Activated CD8-positive, alpha-beta T cell treated with anti-CD3 and anti-CD28 coated beads for 36 hours (primary cell): ENCODE measurements at regions not wholly inside any gene's neighbourhood (a gene's known extent, or its start where the extent isn't known, plus 50 kb on each side); places are given as distances from the start of the nearest gene placed in this dataset.
"Not testable (repeated sequence)": the region's sequence is repeated elsewhere in the genome, so short reads cannot be mapped to it uniquely, and the experiment has no call there.

ENCODE experiments used
- ATAC-seq: fragments of 200-7000 bp; cut with Tn5 transposase; one replicate; pipeline ENCODE4 v1.10.0; 2021; ENCODE audit warnings: mild to moderate bottlenecking, moderate library complexity
- CTCF ChIA-PET: fragments of 350-600 bp; sonication (Branson Sonifier 250); formaldehyde crosslinking; loops from one replicate; lab custom pipeline; 2021; ENCODE audit warnings: antibody characterized with exemption; lab: Charles Lee
- POLR2A ChIA-PET: fragments of 350-600 bp; sonication (Branson Sonifier 250); formaldehyde crosslinking; loops from one replicate; lab custom pipeline; 2021; ENCODE audit warnings: antibody characterized with exemption; lab: Charles Lee
- DNase-seq: peaks from one replicate; pipeline ENCODE4 v3.0.0-alpha.2; 2020
- H3K27ac Mint-ChIP-seq: one replicate; pipeline ENCODE4 v1.8.0; 2021; ENCODE audit warnings: mild to moderate bottlenecking, mixed read lengths
- H3K27me3 Mint-ChIP-seq: one replicate; pipeline ENCODE4 v1.8.0; 2021; ENCODE audit warnings: mixed read lengths
- H3K36me3 Mint-ChIP-seq: one replicate; pipeline ENCODE4 v1.8.0; 2021; ENCODE audit warnings: low read depth, mixed read lengths
- H3K4me1 Mint-ChIP-seq: one replicate; pipeline ENCODE4 v1.8.0; 2021; ENCODE audit warnings: low read depth, mixed read lengths
- H3K4me3 Mint-ChIP-seq: one replicate; pipeline ENCODE4 v1.8.0; 2021; ENCODE audit warnings: mild to moderate bottlenecking, moderate library complexity, mixed read lengths
- H3K9me3 Mint-ChIP-seq: one replicate; pipeline ENCODE4 v1.8.0; 2021; ENCODE audit warnings: mixed read lengths
- intact Hi-C: fragments of 100-400 bp; cut with micrococcal nuclease; formaldehyde crosslinking; loops from one replicate; pipeline ENCODE4 v1.10.0; 2022
- TF ChIP-seq, protein P1 (sequence below): fragments of 200-600 bp; IDR thresholded peaks from one replicate; pipeline ENCODE4 v1.8.0; 2022; ENCODE audit warnings: antibody characterized with exemption, mild to moderate bottlenecking

DNA sequence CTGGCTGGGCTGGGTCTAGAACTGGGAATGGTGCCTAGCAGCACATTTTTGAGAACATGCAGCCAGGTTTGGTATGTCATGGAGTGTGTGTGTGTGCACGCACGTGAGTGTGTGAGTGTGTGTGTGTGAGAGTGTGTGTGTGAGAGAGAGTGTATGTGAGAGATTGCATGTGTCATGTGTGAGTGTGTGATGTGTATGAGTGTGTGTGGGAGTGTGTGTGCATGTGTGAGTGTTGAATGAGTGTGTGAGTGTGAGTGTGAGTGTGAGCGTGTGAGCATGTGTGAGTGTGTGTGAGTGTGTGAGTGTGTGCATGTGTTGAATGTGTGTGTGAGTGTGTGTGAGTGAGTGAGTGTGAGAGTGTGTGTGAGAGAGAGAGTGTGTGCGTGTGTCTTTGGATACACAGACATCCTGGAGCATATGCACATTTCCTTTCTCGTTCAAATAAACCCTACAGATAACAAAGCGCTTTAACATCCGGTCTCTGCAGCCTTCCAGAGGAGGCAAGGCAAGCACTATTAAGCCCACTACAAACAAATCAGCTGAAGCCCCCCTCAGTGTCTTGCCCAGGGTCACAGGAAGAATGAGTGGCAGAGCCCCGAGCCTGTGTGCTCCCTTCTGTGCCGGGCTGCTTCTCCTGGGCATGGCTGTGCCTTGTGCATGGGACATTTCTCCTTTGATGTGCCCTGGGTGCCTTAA is 108.7 kb upstream of the ETV6 start:
- Mint-ChIP-seq H3K9me3 (no peaks in the 10 kb centered on the region), H3K4me1 (peaks cover 34% of the 10 kb centered on the region), H3K36me3 (no peaks in the 10 kb centered on the region), H3K27ac (no peak overlapping the region), H3K4me3 (no peak overlapping the region), H3K27me3 (no peaks in the 10 kb centered on the region)
- DNase-seq (no peak), ATAC-seq (no peak)
- ChIA-PET POLR2A (no interaction called here), CTCF (interaction anchor here (1.3 kb wide), 1 partner anchor 14 kb away, joined by 4 read pairs; no protein-coding TSS in a partner anchor)
- intact Hi-C loops: no loop called here
- TF ChIP-seq, protein P1, sequence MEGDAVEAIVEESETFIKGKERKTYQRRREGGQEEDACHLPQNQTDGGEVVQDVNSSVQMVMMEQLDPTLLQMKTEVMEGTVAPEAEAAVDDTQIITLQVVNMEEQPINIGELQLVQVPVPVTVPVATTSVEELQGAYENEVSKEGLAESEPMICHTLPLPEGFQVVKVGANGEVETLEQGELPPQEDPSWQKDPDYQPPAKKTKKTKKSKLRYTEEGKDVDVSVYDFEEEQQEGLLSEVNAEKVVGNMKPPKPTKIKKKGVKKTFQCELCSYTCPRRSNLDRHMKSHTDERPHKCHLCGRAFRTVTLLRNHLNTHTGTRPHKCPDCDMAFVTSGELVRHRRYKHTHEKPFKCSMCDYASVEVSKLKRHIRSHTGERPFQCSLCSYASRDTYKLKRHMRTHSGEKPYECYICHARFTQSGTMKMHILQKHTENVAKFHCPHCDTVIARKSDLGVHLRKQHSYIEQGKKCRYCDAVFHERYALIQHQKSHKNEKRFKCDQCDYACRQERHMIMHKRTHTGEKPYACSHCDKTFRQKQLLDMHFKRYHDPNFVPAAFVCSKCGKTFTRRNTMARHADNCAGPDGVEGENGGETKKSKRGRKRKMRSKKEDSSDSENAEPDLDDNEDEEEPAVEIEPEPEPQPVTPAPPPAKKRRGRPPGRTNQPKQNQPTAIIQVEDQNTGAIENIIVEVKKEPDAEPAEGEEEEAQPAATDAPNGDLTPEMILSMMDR: no peak

DNA sequence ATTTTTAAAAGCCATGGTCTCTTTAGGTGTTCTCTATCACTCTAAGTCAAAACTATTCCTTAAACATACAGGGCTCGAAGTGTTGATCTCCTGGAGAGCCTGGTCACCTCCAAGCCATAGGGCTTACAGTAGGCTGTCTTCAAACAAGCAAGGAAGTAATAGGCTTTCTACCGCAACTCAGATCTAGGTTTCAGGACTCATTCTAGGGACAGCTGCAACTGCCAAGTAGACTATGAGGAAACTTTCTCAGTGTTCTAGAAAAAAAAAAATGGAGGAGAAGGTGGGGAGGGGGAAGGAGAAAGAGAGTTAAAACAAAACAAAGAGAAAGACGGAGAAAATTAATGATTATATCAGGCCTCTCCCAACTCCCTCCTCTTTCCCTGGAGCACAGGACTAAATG is 106.9 kb upstream of the ETV6 start:
- CTCF ChIA-PET: interaction anchor here (1.3 kb wide), 1 partner anchor 792 kb away, joined by 3 read pairs; no protein-coding TSS in a partner anchor
- intact Hi-C loops: no loop called here
- H3K4me1 Mint-ChIP-seq: peaks cover 47% of the 10 kb centered on the region
- ATAC-seq (no peak), DNase-seq (no peak)
- H3K36me3 Mint-ChIP-seq: no peaks in the 10 kb centered on the region
- TF ChIP-seq, protein P1: no peak
- H3K27me3 Mint-ChIP-seq: no peaks in the 10 kb centered on the region
- no peak overlapping the region for H3K4me3 Mint-ChIP-seq
- H3K27ac Mint-ChIP-seq: peak overlapping the region; percentile 32
- H3K9me3 Mint-ChIP-seq: no peaks in the 10 kb centered on the region
- POLR2A ChIA-PET: no interaction called here

DNA sequence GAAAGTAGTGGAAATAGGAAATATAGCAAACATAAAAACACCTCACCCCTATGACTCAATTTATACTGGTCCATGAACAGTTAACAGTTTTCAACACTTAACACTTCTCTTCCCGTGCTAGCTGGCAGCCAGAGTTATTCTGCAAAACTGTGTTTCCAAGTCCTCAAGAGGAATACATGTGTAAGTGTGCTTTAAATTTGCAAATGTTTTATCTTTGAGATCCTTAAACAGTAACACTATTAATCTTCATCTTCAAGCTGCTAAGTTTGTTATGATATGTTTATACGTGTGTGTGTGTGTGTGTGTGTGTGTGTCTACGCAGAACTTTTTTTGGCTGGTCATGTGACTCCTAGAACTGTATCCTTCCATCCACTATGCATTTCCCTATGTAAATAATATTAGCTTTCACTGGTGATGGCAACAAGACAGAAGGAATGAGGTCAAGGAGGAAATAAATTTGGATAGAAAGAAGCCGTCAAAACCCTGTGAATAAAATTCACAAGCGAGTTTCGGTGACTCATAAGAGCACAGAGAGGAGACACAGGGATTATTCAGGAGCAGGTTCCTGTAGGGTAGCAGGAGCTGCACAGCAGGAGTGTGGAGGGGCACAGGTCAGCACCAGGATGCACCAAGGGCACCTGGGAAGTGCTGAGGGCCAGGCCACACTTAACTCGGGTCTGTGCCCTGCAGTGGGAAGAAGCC is 105.9 kb upstream of the ETV6 start:
- Mint-ChIP-seq H3K4me3 (no peak overlapping the region), H3K27ac (no peak overlapping the region), H3K9me3 (no peaks in the 10 kb centered on the region), H3K36me3 (no peaks in the 10 kb centered on the region), H3K4me1 (peaks cover 54% of the 10 kb centered on the region), H3K27me3 (no peaks in the 10 kb centered on the region)
- ATAC-seq (no peak), DNase-seq (no peak)
- ChIA-PET POLR2A (interaction anchor here (0.6 to 1.1 kb wide), 2 partner anchors 107 to 828 kb away, joined by 3 to 5 read pairs; no protein-coding TSS in a partner anchor), CTCF (interaction anchor here (0.5 to 1.9 kb wide), 6 partner anchors 31 to 791 kb away, joined by 3 to 6 read pairs (median 4); no protein-coding TSS in a partner anchor)
- intact Hi-C loops: no loop called here
- TF ChIP-seq, protein P1: no peak

DNA sequence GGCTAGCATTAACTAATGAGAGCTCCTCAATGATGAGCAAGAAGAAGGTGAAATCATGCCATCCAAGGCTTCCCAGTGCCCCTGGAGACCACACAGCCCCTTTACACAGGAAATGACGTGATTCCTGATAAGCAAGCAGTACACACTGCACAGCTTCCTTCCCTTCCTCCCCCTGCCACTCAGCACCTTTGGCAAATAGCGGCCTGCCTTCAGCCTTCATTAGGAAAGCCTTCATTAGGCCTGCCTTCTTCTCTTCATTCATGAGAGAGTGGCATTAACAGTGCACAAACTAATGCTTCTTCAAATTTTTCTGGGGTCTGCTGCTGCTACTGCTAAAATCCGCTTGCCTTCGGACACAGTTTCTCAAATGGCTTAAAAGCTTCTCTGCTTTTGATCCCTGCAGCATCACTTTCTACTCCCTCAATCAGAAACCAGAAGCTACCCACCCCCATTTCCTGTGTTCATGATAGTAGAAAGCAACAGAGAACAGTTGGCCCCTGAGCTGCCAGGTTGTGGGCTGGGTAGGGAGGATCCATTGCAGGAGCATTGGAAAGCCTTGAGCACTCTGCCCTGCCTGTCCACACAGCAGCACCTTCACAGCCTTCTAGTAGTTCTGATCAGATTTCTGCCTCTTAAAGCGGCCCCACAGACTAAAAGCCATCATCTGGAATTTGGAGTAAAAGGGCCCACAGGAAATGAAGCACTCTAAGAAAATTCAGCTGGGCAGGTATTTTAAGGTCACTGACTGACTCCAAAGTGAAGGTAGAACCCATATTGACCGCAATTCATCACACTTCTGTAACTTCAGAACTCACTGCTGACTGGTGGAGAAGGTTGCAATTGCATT is 103.8 kb upstream of the ETV6 start:
- Mint-ChIP-seq H3K27me3 (no peaks in the 10 kb centered on the region), H3K27ac (peak overlapping the region; percentile 97), H3K9me3 (no peaks in the 10 kb centered on the region), H3K4me3 (peak overlapping the region; percentile 72), H3K4me1 (peaks cover 51% of the 10 kb centered on the region), H3K36me3 (no peaks in the 10 kb centered on the region)
- DNase-seq (peak; percentile 68), ATAC-seq (peak; percentile 82)
- intact Hi-C loops: no loop called here
- TF ChIP-seq, protein P1: peak; percentile 25
- CTCF ChIA-PET: interaction anchor here (0.6 to 3.1 kb wide), 18 partner anchors 10 to 782 kb away, joined by 3 to 20 read pairs (median 3); no protein-coding TSS in a partner anchor
- POLR2A ChIA-PET: interaction anchor here (0.6 to 1.5 kb wide), 3 partner anchors 10 to 235 kb away, joined by 3 to 4 read pairs (median 3); no protein-coding TSS in a partner anchor

DNA sequence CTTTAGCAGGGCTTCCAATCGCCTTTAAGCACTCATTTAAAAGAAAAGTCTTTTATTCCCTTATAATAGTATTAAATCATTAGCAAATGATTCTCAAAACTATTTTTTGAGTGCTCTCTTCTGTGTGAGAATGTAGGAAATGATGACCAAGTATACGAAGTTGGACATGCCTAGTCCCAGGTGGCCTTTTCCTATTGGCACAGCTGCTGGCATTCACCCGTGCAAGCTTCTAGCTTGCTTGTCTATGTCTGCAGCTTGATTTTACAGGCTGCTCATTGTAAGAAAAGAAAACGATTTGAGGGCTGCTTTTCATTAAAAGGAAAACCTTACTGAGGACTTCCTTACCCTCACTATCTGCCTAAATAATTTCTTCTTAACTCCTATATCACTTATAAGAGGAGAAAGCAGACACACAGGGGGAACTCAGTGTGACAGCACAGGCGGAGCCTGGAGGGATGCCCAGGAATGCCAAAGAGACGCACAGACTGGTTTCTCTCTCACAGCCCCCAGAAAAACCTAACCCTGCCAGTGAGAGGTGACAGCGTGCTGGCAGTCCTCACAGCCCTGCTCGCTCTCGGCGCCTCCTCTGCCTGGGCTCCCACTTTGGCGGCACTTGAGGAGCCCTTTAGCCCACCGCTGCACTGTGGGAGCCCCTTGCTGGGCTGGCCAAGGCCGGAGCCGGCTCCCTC is 102.7 kb upstream of the ETV6 start:
- Mint-ChIP-seq H3K4me1 (peaks cover 49% of the 10 kb centered on the region), H3K27ac (peak overlapping the region; percentile 97)
- H3K27me3 Mint-ChIP-seq, intact Hi-C loops, ATAC-seq, DNase-seq, H3K36me3 Mint-ChIP-seq, H3K9me3 Mint-ChIP-seq, H3K4me3 Mint-ChIP-seq: not testable (repeated sequence)
- ChIA-PET POLR2A (interaction anchor here (0.8 to 1.5 kb wide), 2 partner anchors 9 to 234 kb away, joined by 3 read pairs; no protein-coding TSS in a partner anchor), CTCF (interaction anchor here (0.7 to 3.1 kb wide), 12 partner anchors 8 to 535 kb away, joined by 3 to 20 read pairs (median 4); no protein-coding TSS in a partner anchor)

DNA sequence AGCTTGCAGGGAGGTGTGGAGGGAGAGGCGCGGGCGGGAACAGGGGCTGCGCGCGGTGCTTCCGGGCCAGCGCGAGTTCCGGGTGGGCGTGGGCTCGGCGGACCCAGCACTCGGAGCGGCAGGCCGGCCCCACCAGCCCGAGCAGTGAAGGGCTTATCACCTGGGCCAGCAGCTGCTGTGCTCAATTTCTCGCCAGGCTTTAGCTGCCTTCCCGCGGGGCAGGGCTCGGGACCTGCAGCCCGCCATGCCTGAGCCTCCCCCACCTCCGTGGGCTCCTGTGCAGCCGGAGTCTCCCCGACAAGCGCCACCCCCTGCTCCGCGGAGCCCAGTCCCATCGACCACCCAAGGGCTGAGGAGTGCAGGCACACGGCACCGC is 102.2 kb upstream of the ETV6 start:
- H3K27me3 Mint-ChIP-seq, intact Hi-C loops, ATAC-seq, H3K9me3 Mint-ChIP-seq, POLR2A ChIA-PET, H3K36me3 Mint-ChIP-seq, H3K4me3 Mint-ChIP-seq, DNase-seq, H3K27ac Mint-ChIP-seq: not testable (repeated sequence)
- peaks cover 47% of the 10 kb centered on the region for H3K4me1 Mint-ChIP-seq
- CTCF ChIA-PET: interaction anchor here (2.5 to 2.9 kb wide), 2 partner anchors 8 to 60 kb away, joined by 17 to 20 read pairs; no protein-coding TSS in a partner anchor
